ENCODE measurements at regions not wholly inside any gene's neighbourhood (a gene's known extent, or its start where the extent isn't known, plus 50 kb on each side); places are given as distances from the start of the nearest gene placed in this dataset.

DNA sequence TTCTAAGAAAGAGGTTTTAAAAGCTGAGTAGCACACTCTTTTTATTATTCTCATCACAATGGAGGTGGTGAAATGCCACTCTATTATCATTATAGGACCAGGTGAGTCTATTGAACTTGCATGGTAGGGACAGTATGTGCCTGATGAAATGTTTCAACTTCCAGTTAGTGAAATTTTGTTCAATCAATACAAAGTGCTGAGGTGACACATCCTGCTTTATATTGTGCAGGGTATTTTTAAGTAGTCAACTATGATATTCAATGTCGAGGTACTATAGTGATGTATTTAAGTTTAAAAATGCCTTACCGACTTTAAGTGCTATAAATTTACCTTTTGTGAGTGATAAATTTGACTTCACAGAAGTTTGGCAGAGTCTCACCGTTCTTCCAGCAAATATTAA is 284.7 kb upstream of the BRINP3 start:
- no peak overlapping the region for H3K27ac ChIP-seq
- intact Hi-C loops (cut with DNase I; ENCODE audit: low total_unique reads), result no loop called here
- H3K9me3 ChIP-seq, result no peaks in the 10 kb centered on the region
- no peak overlapping the region for H3K4me3 ChIP-seq
- H3K27me3 ChIP-seq, result no peaks in the 10 kb centered on the region
- DNase-seq (ENCODE audit: low spot score in 2 of 2), result no peak
- no peaks in the 10 kb centered on the region for H3K4me1 ChIP-seq
- TF ChIP-seq CTCF (IDR thresholded peaks at IDR 0.05) (no peak), POLR2A (IDR thresholded peaks at IDR 0.05) (no peak), POLR2AphosphoS5 (IDR thresholded peaks at IDR 0.05) (no peak)
- no peaks in the 10 kb centered on the region for H3K36me3 ChIP-seq

- no peak overlapping the region for H3K4me3 ChIP-seq
- no peaks in the 10 kb centered on the region for H3K36me3 ChIP-seq
- intact Hi-C loops (cut with DNase I; ENCODE audit: low total_unique reads), result no loop called here
- no peaks in the 10 kb centered on the region for H3K9me3 ChIP-seq
- H3K4me1 ChIP-seq, result no peaks in the 10 kb centered on the region
- no peak overlapping the region for H3K27ac ChIP-seq
- no peak for DNase-seq (ENCODE audit: low spot score in 2 of 2)
- no peak for TF ChIP-seq CTCF (IDR thresholded peaks at IDR 0.05)
- TF ChIP-seq POLR2AphosphoS5 (IDR thresholded peaks at IDR 0.05), result no peak
- no peak for TF ChIP-seq POLR2A (IDR thresholded peaks at IDR 0.05)
- no peaks in the 10 kb centered on the region for H3K27me3 ChIP-seq
Measured at GRCh38 chr1:190792873-190793272, 315.2 kb upstream of the BRINP3 start.

- no peaks in the 10 kb centered on the region for H3K27me3 ChIP-seq
- no peak for DNase-seq (ENCODE audit: low spot score in 2 of 2)
- H3K27ac ChIP-seq, result no peak overlapping the region
- no peaks in the 10 kb centered on the region for H3K4me1 ChIP-seq
- no peak for TF ChIP-seq POLR2AphosphoS5 (IDR thresholded peaks at IDR 0.05)
- no peak for TF ChIP-seq POLR2A (IDR thresholded peaks at IDR 0.05)
- no peak for TF ChIP-seq CTCF (IDR thresholded peaks at IDR 0.05)
- H3K9me3 ChIP-seq, result no peaks in the 10 kb centered on the region
- intact Hi-C loops (cut with DNase I; ENCODE audit: low total_unique reads), result no loop called here
- H3K36me3 ChIP-seq, result no peaks in the 10 kb centered on the region
- H3K4me3 ChIP-seq, result no peak overlapping the region
Measured at GRCh38 chr1:190807629-190808028, 330.0 kb upstream of the BRINP3 start.

DNA sequence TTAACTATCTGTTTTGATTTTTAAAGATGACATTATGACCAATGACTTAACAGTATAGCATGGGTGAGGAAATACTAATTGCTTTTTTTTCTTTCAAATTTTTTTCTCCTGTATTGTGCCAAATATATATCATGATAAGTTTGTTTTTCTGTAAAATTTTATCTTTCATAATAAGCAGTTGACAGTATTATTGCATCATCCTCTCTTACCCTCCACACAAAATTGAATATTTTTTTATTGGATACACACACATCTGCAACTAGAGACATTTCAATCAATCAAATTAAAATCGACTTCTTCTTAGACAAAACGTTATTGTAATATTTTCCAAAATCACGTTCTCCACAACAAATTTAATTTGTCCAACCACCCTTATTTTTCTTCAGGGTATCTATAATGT is 330.4 kb upstream of the BRINP3 start:
- H3K36me3 ChIP-seq, result no peaks in the 10 kb centered on the region
- no peaks in the 10 kb centered on the region for H3K9me3 ChIP-seq
- no peak for DNase-seq (ENCODE audit: low spot score in 2 of 2)
- TF ChIP-seq POLR2A (IDR thresholded peaks at IDR 0.05) (no peak), CTCF (IDR thresholded peaks at IDR 0.05) (no peak), POLR2AphosphoS5 (IDR thresholded peaks at IDR 0.05) (no peak)
- H3K4me3 ChIP-seq, result no peak overlapping the region
- no peaks in the 10 kb centered on the region for H3K27me3 ChIP-seq
- no peak overlapping the region for H3K27ac ChIP-seq
- intact Hi-C loops (cut with DNase I; ENCODE audit: low total_unique reads), result no loop called here
- H3K4me1 ChIP-seq, result no peaks in the 10 kb centered on the region

- intact Hi-C loops (cut with DNase I; ENCODE audit: low total_unique reads), result no loop called here
Measured at GRCh38 chr1:190809312-190809711, 331.6 kb upstream of the BRINP3 start.

More at GRCh38 chr1:190809312-190809711, 331.6 kb upstream of the BRINP3 start:
- H3K4me1 ChIP-seq, result no peaks in the 10 kb centered on the region
- H3K4me3 ChIP-seq, result no peak overlapping the region
- no peaks in the 10 kb centered on the region for H3K36me3 ChIP-seq
- DNase-seq (ENCODE audit: low spot score in 2 of 2), result no peak
- no peaks in the 10 kb centered on the region for H3K27me3 ChIP-seq
- TF ChIP-seq CTCF (IDR thresholded peaks at IDR 0.05) (no peak), POLR2A (IDR thresholded peaks at IDR 0.05) (no peak), POLR2AphosphoS5 (IDR thresholded peaks at IDR 0.05) (no peak)
- no peak overlapping the region for H3K27ac ChIP-seq
- H3K9me3 ChIP-seq, result no peaks in the 10 kb centered on the region
